Activated T-cell treated with anti-CD3 and anti-CD28 coated beads, Interleukin-2, amount 50 U/mL, for 72 hours (primary cell): ENCODE measurements at regions not wholly inside any gene's neighbourhood (a gene's known extent, or its start where the extent isn't known, plus 50 kb on each side); places are given as distances from the start of the nearest gene placed in this dataset.
A peak's percentile ranks its signal among the peaks of the same experiment; 100 is the strongest.

Experiments
- ATAC-seq, 2 donors: fragments of 150-1000 bp; cut with Tn5 transposase; replicated peaks in 1 of 2; 2 replicates each; pipeline ENCODE4 v1.10.0; 2021; ENCODE audit warnings: moderate library complexity in 2 of 2, mild to moderate bottlenecking in 1 of 2
- DNase-seq, 2 donors: peaks; one replicate each; pipeline ENCODE4 v3.0.0; 2021 to 2022; ENCODE audit warnings: mixed read lengths in 1 of 2
- H3K27ac Mint-ChIP-seq: one replicate; pipeline ENCODE4 v1.8.0; 2022; ENCODE audit warnings: mild to moderate bottlenecking, moderate library complexity, mixed read lengths
- H3K27me3 Mint-ChIP-seq: one replicate; pipeline ENCODE4 v1.8.0; 2022; ENCODE audit warnings: low read depth, mixed read lengths
- H3K36me3 Mint-ChIP-seq, 2 donors: one replicate each; pipeline ENCODE4 v1.8.0; 2022; ENCODE audit warnings: mixed read lengths in 2 of 2, mild to moderate bottlenecking in 1 of 2; ENCODE audit not compliant: insufficient read depth in 2 of 2
- H3K4me1 Mint-ChIP-seq: one replicate; pipeline ENCODE4 v1.8.0; 2022; ENCODE audit warnings: low read depth, mixed read lengths
- H3K4me3 Mint-ChIP-seq, 2 donors: one replicate each; pipeline ENCODE4 v1.8.0; 2022; ENCODE audit warnings: mild to moderate bottlenecking in 2 of 2, mixed read lengths in 2 of 2, moderate library complexity in 2 of 2
- H3K9me3 Mint-ChIP-seq, 2 donors: one replicate each; pipeline ENCODE4 v1.8.0; 2022; ENCODE audit warnings: mixed read lengths in 2 of 2

- Mint-ChIP-seq H3K27me3 (peaks cover 7% of the 10 kb centered on the region), H3K36me3 (no peaks in the 10 kb centered on the region), H3K4me1 (no peaks in the 10 kb centered on the region), H3K4me3 (no peak overlapping the region), H3K9me3 (no peaks in the 10 kb centered on the region), H3K27ac (no peak overlapping the region)
- DNase-seq (no peak), ATAC-seq (no peak)
Observed at GRCh38 chr2:160921386-160921964, 238.8 kb upstream of the TANK start.

GRCh38 chr2:160924936-160925353 is 235.3 kb upstream of the TANK start:
- no peaks in the 10 kb centered on the region for H3K4me1 Mint-ChIP-seq
- ATAC-seq, result no peak
- no peak overlapping the region for H3K4me3 Mint-ChIP-seq
- H3K27me3 Mint-ChIP-seq, result peaks cover 7% of the 10 kb centered on the region
- no peaks in the 10 kb centered on the region for H3K36me3 Mint-ChIP-seq
- H3K27ac Mint-ChIP-seq, result no peak overlapping the region
- no peaks in the 10 kb centered on the region for H3K9me3 Mint-ChIP-seq
- no peak for DNase-seq

- H3K36me3 Mint-ChIP-seq, result no peaks in the 10 kb centered on the region
- no peaks in the 10 kb centered on the region for H3K4me1 Mint-ChIP-seq
- ATAC-seq (no peak), DNase-seq (no peak)
- no peaks in the 10 kb centered on the region for H3K9me3 Mint-ChIP-seq
- no peak overlapping the region for H3K4me3 Mint-ChIP-seq
- H3K27me3 Mint-ChIP-seq, result peaks cover 7% of the 10 kb centered on the region
- H3K27ac Mint-ChIP-seq, result no peak overlapping the region
Observed at GRCh38 chr2:160925956-160926355, 234.3 kb upstream of the TANK start.

- Mint-ChIP-seq H3K9me3 (no peaks in the 10 kb centered on the region), H3K36me3 (no peaks in the 10 kb centered on the region), H3K4me3 (no peak overlapping the region), H3K27me3 (peaks cover 14% of the 10 kb centered on the region), H3K4me1 (no peaks in the 10 kb centered on the region), H3K27ac (no peak overlapping the region)
- DNase-seq (no peak), ATAC-seq (no peak)
Observed at GRCh38 chr2:160927324-160927723, 232.9 kb upstream of the TANK start.

DNA sequence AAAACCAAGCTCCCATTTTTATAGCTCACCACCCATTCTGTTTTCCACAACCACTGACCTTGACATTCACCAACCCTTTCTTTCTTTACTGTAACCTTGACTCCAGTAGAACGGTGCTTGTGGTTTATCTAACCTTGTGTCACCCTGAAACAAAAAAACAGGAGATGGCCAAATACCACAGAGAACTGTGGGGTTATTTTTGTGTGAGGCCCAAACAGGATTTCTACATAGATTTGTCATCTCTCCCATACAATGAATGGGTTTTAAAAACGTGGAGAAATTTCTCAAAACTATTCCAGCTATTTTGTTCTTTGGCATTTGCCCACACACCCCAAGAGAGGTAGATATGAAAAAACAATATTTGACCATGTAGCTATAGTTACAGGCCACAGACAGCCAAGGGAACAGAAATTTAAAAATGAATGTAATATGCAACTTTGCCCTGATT is 231.3 kb upstream of the TANK start:
- H3K4me3 Mint-ChIP-seq, result no peak overlapping the region
- ATAC-seq, result no peak
- no peaks in the 10 kb centered on the region for H3K4me1 Mint-ChIP-seq
- no peaks in the 10 kb centered on the region for H3K36me3 Mint-ChIP-seq
- H3K9me3 Mint-ChIP-seq, result no peaks in the 10 kb centered on the region
- H3K27me3 Mint-ChIP-seq, result peaks cover 14% of the 10 kb centered on the region
- DNase-seq, result no peak
- no peak overlapping the region for H3K27ac Mint-ChIP-seq

- H3K4me1 Mint-ChIP-seq, result no peaks in the 10 kb centered on the region
- H3K4me3 Mint-ChIP-seq, result no peak overlapping the region
- DNase-seq (no peak), ATAC-seq (no peak)
- H3K27me3 Mint-ChIP-seq, result peaks cover 14% of the 10 kb centered on the region
- H3K36me3 Mint-ChIP-seq, result no peaks in the 10 kb centered on the region
- no peaks in the 10 kb centered on the region for H3K9me3 Mint-ChIP-seq
- H3K27ac Mint-ChIP-seq, result no peak overlapping the region
Observed at GRCh38 chr2:160931531-160931930, 228.7 kb upstream of the TANK start.

- Mint-ChIP-seq H3K36me3 (peaks cover 0 to 3% of the 10 kb centered on the region in 2 donors), H3K4me3 (no peak overlapping the region), H3K4me1 (no peaks in the 10 kb centered on the region), H3K27ac (no peak overlapping the region), H3K9me3 (peaks cover 2% of the 10 kb centered on the region in 2 donors), H3K27me3 (peaks cover 14% of the 10 kb centered on the region)
- ATAC-seq, result no peak
- no peak for DNase-seq
Observed at GRCh38 chr2:160932960-160933359, 227.3 kb upstream of the TANK start.

GRCh38 chr2:160934263-160934662 is 226.0 kb upstream of the TANK start:
- H3K36me3 Mint-ChIP-seq, result peaks cover 0 to 3% of the 10 kb centered on the region in 2 donors
- DNase-seq (no peak), ATAC-seq (peak; percentile 70 to 73)
- no peak overlapping the region for H3K27ac Mint-ChIP-seq
- H3K4me1 Mint-ChIP-seq, result peaks cover 2% of the 10 kb centered on the region
- H3K4me3 Mint-ChIP-seq, result no peak overlapping the region
- peaks cover 4 to 5% of the 10 kb centered on the region in 2 donors for H3K9me3 Mint-ChIP-seq
- H3K27me3 Mint-ChIP-seq, result peaks cover 7% of the 10 kb centered on the region

DNA sequence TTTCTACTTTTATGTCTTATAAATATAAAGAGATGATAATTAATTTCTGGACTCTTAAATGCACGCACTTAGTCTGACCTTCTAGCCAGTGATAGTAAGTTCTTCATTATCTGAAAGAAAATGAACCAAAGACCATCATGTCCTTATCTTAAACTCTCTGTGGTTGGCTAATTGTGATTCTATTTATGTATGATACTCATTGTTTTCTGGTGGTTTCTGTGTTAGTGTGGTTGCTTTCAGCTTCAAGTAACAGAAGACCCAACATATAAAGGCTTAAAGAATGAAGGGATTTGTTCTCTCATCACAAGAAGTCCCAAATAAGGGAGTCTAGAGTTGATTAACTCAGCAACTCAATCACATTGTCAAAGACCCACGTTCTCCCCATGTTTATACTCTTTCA is 225.2 kb upstream of the TANK start:
- no peak overlapping the region for H3K27ac Mint-ChIP-seq
- H3K9me3 Mint-ChIP-seq, result peaks cover 4 to 5% of the 10 kb centered on the region in 2 donors
- no peak overlapping the region for H3K4me3 Mint-ChIP-seq
- peaks cover 0 to 3% of the 10 kb centered on the region in 2 donors for H3K36me3 Mint-ChIP-seq
- peaks cover 9% of the 10 kb centered on the region for H3K4me1 Mint-ChIP-seq
- H3K27me3 Mint-ChIP-seq, result peaks cover 7% of the 10 kb centered on the region
- ATAC-seq (no peak), DNase-seq (no peak)

GRCh38 chr2:160936044-160936806 is 224.0 kb upstream of the TANK start:
- no peak overlapping the region for H3K27ac Mint-ChIP-seq

GRCh38 chr2:160940271-160940670 is 220.0 kb upstream of the TANK start:
- DNase-seq (no peak), ATAC-seq (no peak)
- Mint-ChIP-seq H3K9me3 (peaks cover 4 to 5% of the 10 kb centered on the region in 2 donors), H3K4me1 (peaks cover 27% of the 10 kb centered on the region), H3K4me3 (no peak overlapping the region), H3K36me3 (peaks cover 0 to 3% of the 10 kb centered on the region in 2 donors), H3K27ac (no peak overlapping the region), H3K27me3 (no peaks in the 10 kb centered on the region)

More at GRCh38 chr2:160936044-160936806, 224.0 kb upstream of the TANK start:
- no peak overlapping the region for H3K4me3 Mint-ChIP-seq
- ATAC-seq, result no peak
- peaks cover 22% of the 10 kb centered on the region for H3K4me1 Mint-ChIP-seq
- peaks cover 5% of the 10 kb centered on the region for H3K27me3 Mint-ChIP-seq
- no peak for DNase-seq
- H3K36me3 Mint-ChIP-seq, result peaks cover 0 to 3% of the 10 kb centered on the region in 2 donors
- H3K9me3 Mint-ChIP-seq, result peaks cover 4 to 5% of the 10 kb centered on the region in 2 donors

GRCh38 chr2:160940699-160941098 is 219.5 kb upstream of the TANK start:
- ATAC-seq (peak; percentile 55 to 63), DNase-seq (peak in 1 of 2 donors; percentile 9)
- H3K27ac Mint-ChIP-seq, result peak overlapping the region; percentile 71
- H3K9me3 Mint-ChIP-seq, result peaks cover 4 to 5% of the 10 kb centered on the region in 2 donors
- H3K27me3 Mint-ChIP-seq, result no peaks in the 10 kb centered on the region
- H3K36me3 Mint-ChIP-seq, result peaks cover 0 to 3% of the 10 kb centered on the region in 2 donors
- peaks cover 27% of the 10 kb centered on the region for H3K4me1 Mint-ChIP-seq
- H3K4me3 Mint-ChIP-seq, result peak overlapping the region; percentile 22 to 46

DNA sequence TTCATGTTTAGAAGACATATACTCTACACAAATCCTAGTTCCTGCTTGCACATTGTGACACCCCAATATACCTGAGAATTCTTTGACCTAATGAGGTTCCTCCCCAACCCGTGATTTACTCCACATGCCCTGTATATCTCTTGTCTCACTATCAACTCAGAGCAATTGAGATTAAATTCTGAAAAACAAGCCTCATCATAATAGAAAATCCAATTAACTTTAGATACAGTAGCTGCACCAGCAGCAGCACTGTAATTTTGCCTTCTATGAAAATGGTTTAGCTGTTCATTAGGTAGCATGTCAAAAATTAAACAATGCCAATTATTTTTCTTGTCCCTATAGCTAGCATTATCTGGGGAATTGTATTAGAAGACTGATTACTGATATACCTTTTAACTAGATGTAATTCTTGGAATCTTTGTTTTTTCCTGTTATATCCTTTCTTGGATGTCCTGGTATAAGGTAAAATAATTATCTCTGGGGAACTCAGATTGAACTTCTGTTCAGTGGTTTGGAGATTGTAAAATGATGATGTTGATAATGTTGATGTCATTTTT is 218.9 kb upstream of the TANK start:
- peak overlapping the region; percentile 71 for H3K27ac Mint-ChIP-seq
- H3K9me3 Mint-ChIP-seq, result peaks cover 4 to 5% of the 10 kb centered on the region in 2 donors
- DNase-seq, result no peak
- H3K36me3 Mint-ChIP-seq, result peaks cover 0 to 3% of the 10 kb centered on the region in 2 donors
- H3K27me3 Mint-ChIP-seq, result no peaks in the 10 kb centered on the region
- H3K4me3 Mint-ChIP-seq, result peak overlapping the region; percentile 22 to 46
- H3K4me1 Mint-ChIP-seq, result peaks cover 27% of the 10 kb centered on the region
- no peak for ATAC-seq
